ENCODE measurements at regions not wholly inside any gene's neighbourhood (a gene's known extent, or its start where the extent isn't known, plus 50 kb on each side); places are given as distances from the start of the nearest gene placed in this dataset.

- no peak for DNase-seq (ENCODE audit: low spot score)
Measured at GRCh38 chr13:31081316-31081715, 80.4 kb downstream of the HSPH1 start.

DNA sequence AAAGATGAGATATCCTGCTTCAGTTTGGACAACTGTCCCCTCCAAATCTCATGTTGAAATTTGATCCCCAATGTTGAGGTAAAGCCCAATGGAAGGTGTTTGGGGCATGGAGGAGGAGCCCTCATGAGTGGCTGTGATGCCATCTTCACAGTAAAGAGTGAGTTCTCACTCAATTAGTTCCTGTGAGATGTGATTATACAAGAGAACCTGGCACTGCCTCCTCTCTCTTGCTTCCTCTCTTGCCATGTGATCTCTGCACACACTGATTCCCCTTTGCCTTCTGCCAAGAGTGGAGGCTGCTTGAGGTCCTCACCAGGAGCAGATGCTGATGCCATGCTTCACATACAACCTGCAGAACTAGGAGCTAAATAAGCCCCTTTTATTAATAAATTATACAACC is 86.9 kb downstream of the HSPH1 start:
- no peak for DNase-seq (ENCODE audit: low spot score)

DNA sequence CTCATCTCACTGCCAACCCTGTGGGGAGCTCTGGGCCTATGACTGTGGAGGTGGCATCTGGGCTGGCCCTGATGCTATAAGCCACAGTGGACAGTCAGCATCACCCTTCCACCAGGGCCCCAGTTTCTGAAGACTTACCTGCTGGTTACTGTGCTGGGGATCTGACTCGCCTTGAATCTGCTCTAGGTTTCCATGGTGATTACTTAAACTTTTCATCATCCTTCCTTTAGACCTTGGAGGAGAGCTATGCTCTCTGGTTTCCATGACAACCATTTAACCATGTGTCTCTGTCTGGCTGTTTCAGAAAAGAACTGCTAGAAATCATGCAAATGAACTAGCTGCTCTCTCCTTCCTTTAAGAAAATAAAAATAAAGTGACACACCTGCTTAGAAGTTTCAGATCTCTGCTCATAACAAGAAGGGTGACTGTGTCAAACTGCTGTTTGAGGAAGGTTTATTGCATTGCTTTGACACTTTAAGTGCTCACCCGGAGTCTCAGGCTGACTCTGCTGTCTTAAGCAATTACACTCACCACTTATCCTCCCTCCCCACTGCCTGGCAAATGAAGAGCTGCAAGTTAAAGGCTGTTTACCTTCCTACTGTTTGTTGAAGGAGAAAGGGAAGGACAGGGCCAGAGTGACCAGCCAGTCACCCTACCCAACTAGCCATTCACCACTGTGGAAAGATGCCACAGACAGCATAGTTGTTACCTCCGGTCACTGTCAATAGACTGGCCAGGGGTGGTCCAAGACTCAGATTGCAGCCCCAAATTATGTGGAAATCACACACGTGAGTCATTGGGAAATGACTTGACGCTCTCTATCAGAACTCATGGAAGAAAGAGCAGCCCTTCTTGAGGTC is 87.6 kb downstream of the HSPH1 start:
- no peak for DNase-seq (ENCODE audit: low spot score)

DNA sequence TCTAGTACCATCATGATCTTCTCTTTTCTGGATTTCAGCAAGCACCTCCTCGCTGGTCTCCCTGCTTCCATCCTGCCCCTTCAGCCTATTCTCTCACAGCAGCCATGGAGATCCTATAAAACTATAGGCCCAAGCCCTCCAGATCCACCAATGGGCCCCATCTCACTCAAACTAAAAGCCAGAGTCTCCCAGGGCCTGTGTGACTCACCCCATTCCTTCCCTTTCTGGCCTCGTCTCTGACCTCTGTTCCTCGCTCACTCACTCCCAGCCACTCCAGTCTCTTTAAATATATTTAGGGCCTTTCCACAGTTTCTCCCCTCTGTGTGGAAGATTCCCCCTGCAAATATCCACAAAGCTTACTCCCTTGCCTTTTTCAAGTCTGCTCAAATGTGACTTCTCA is 89.7 kb downstream of the HSPH1 start:
- no peak for DNase-seq (ENCODE audit: low spot score)

GRCh38 chr13:31069808-31070534 is 91.7 kb downstream of the HSPH1 start:
- no peak for DNase-seq (ENCODE audit: low spot score)

- DNase-seq (ENCODE audit: low spot score) = no peak
Measured at GRCh38 chr13:31068119-31068423, 93.6 kb downstream of the HSPH1 start.

- no peak for DNase-seq (ENCODE audit: low spot score)
Measured at GRCh38 chr13:31067416-31068118, 94.1 kb downstream of the HSPH1 start.

DNA sequence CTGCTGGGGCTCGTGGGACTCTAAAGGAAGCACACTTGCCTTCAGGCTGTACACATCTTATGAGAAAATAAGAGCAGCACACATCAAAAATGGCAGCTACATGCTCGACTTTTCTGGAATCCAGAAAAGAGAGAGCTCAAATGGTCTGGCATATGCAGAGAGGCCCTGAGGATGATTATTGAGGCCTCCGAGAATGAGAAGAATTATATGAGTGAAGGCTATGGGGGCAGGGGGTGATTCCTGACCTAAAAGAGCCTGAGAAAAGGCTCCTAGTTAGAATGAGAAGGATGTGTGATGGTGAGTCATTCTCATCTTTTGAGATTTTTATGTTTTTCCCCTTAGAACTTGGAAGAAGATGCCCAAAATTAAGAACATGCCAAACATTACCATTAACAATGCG is 97.1 kb downstream of the HSPH1 start:
- DNase-seq (ENCODE audit: low spot score) = no peak

- DNase-seq (ENCODE audit: low spot score) = no peak
Measured at GRCh38 chr13:31063772-31064171, 97.9 kb downstream of the HSPH1 start.

DNA sequence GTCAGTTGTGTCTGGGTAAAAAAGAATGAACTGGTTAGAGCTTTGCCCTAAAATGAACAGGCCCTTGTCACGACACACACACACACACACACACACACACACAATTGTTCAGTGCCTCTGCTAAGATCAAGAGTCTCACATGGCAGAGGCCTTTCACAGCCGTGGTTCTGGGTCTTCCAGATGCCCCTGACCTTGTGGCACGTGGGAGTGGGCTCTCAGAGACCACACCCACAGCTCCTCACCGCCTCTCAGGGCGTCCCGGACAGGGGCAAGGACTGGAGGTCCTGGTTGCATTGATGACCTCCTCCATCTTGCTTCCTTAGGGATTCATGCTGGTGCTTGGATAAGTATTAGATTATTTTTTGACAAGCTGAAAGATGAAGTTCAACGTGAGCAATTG is 101.0 kb downstream of the HSPH1 start:
- no peak for DNase-seq (ENCODE audit: low spot score)

GRCh38 chr13:31060220-31060619 is 101.5 kb downstream of the HSPH1 start:
- no peak for DNase-seq (ENCODE audit: low spot score)

- DNase-seq (ENCODE audit: low spot score) = no peak
Measured at GRCh38 chr13:31057403-31058033, 104.2 kb downstream of the HSPH1 start.

DNA sequence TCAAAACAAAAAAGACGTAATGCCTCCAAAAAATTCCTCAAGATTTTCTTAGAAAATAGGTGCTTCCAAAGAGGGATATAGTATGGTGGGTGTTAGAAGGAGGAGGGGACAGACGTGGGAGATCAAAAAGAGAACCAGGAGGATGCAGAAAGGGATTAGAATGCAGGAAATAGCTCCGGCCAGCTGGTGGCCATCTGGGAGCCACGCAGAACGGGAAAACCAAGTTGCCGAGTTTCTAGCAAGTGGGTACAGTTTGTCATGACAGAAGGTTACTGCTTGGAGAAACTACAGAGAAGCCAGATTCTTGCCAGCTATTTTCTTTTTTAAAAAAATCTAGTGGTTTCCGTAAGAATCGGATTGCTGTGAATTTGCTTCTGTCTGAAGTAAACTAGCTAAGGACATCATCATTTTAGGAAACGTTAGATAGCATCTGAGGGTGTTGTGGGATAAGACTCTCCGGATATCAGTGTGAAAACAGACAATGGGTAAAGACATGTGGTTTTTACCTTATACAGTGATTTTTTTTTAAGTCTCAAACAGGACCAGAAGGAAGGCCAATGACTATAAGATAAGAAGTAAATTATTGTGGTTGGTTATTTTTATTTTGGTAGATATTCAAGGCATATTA is 104.9 kb downstream of the HSPH1 start:
- DNase-seq (ENCODE audit: low spot score) = no peak

- no peak for DNase-seq (ENCODE audit: low spot score)
Measured at GRCh38 chr13:31055589-31055988, 106.1 kb downstream of the HSPH1 start.

GRCh38 chr13:31054632-31055031 is 107.1 kb downstream of the HSPH1 start:
- DNase-seq (ENCODE audit: low spot score) = peak; percentile 53

GRCh38 chr13:31053896-31054295 is 107.8 kb downstream of the HSPH1 start:
- DNase-seq (ENCODE audit: low spot score) = peak; percentile 43

DNA sequence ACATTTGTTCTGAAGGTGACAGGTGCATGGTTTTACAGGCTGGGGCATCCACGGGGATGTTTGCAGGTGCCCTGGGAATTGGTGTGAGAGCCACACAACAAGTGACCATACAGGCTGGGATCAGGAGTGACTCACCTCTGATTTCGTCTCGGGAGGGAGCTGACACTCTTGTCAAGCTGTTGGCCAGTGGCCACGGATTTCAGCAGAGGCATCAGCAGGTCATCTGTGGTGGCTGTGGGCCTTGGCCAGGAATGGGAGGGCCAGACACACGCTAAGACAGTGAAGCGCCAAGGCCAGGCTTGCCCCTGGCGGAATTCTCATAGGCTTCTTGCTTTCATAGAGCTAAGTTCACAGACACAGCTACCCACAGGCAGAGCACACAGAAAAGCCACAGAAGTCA is 108.6 kb downstream of the HSPH1 start:
- DNase-seq (ENCODE audit: low spot score) = peak; percentile 72

- DNase-seq (ENCODE audit: low spot score) = peak; percentile 49
Measured at GRCh38 chr13:31052478-31052877, 109.2 kb downstream of the HSPH1 start.

DNA sequence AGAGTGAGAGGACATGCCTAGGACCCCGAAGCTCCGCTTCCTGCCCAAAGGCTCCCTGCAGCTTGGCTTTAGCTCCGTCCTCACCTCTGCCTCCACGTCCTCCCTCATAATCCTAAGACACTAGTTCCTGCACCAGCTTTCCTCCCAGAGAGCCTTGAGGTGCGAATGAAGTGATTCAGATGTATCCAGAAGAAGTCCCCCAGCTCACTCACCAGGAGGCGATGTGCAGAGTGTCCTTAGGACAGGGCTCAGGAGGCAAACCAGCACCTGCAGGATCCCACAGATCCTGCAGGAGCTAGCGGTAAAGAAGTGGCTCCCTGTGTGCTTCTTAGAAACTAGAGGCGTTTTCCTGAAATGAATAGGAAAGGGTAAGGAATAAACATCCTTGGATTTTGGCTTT is 109.7 kb downstream of the HSPH1 start:
- DNase-seq (ENCODE audit: low spot score) = peak; percentile 26

- no peak for DNase-seq (ENCODE audit: low spot score)
Measured at GRCh38 chr13:31050486-31051400, 111.0 kb downstream of the HSPH1 start.
